GM21576 (cell line): ENCODE measurements at regions not wholly inside any gene's neighbourhood (a gene's known extent, or its start where the extent isn't known, plus 50 kb on each side); places are given as distances from the start of the nearest gene placed in this dataset.
"Not testable (repeated sequence)": the region's sequence is repeated elsewhere in the genome, so short reads cannot be mapped to it uniquely, and the experiment has no call there.

Experiments
- ATAC-seq: cut with Tn5 transposase; IDR thresholded peaks from one replicate; pipeline ENCODE4 v1.9.1; 2021; ENCODE audit warnings: mild to moderate bottlenecking, moderate library complexity; ENCODE audit not compliant: unreplicated experiment

DNA sequence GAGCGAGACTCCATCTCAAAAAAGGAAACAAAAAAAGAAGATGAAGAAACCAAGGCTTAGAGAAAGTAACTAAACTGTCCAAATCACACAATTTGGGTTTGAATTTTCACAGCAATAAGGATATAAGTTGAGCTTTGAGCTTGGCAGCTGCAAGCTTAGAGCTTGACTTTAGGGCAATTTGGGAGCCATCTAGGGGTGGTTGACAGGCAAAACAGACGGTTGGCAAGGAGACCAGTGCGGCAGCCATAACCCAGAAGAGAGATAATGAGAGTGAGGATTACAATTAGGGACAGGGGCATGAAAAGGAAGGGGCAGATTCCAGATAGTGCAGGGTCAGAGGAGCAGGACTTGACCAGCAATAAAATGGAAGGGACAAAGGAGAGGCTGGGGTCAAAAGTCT is 382.2 kb upstream of the HNRNPA3 start:
- no peak for ATAC-seq

GRCh38 chr2:176832086-176832485 is 380.5 kb upstream of the HNRNPA3 start:
- ATAC-seq = no peak

GRCh38 chr2:176833671-176834070 is 378.9 kb upstream of the HNRNPA3 start:
- no peak for ATAC-seq

- no peak for ATAC-seq
Measured at GRCh38 chr2:176834226-176834625, 378.4 kb upstream of the HNRNPA3 start.

- ATAC-seq = no peak
Measured at GRCh38 chr2:176843208-176843607, 369.4 kb upstream of the HNRNPA3 start.

DNA sequence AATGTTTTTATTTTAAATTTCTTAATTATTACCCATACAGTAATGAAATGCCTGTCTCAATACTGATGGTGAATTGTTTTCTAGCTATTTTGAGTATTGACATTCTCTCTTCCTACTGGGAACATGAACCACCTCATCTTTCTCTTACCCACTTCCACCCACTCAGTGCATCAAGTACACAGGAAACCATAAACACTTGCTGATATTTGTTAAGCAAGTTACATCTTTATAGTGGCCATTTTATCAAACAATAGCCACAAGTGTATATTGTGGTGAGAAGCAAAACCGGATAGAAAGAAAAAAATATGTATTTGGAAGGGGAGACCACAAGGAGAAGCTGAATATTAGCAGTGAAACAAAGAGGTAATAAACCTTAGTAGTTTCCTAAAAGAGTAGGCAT is 368.1 kb upstream of the HNRNPA3 start:
- ATAC-seq = no peak

GRCh38 chr2:176845718-176846117 is 366.9 kb upstream of the HNRNPA3 start:
- no peak for ATAC-seq

DNA sequence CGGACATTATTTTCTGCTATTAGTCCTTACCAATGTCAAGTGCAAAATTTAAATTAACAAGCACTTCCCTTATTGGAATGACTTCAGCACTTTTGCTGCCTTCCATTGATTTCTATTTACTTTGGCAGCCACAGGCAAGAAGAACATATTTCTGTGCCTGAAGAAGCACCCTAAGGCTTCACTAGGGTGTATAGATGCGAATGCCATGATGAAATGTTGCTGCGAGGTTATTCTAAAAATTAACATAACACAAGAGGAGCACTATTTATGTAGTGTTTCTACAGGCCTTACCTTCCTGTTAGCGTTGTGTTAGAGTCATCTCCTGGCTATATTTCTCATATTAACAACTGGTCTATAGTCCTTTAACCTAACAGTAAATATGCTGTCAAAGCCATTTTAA is 365.0 kb upstream of the HNRNPA3 start:
- ATAC-seq = no peak

GRCh38 chr2:176848844-176849243 is 363.8 kb upstream of the HNRNPA3 start:
- ATAC-seq = no peak

- no peak for ATAC-seq
Measured at GRCh38 chr2:176851200-176851888, 361.2 kb upstream of the HNRNPA3 start.

DNA sequence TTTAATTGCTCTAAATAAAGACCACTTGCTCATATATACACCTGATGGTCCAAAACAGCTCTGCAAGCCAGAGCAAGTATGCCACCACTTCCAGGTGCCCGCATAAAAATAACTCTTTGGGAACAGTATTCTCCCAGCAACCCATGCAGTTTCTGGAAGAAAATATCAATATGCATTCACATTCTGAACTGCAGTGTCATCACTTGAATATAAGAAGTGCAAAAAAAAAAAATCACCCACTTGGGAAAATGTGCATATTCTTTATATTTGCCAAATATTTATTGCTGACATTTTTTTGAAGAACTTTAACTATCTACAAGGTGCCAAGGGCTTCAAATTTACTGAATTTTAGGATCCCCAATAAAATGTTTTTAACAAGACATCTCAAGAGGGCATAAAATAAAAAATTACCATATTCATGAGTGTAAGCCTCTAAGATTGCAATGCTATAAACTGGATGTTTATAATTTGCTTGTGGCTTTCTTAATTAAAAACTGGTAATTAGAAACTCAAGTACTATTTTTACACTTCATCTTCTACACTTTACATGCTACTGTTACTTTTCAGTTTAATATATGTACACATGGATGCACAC is 360.6 kb upstream of the HNRNPA3 start:
- ATAC-seq = no peak

- ATAC-seq = no peak
Measured at GRCh38 chr2:176852667-176853066, 359.9 kb upstream of the HNRNPA3 start.

- ATAC-seq = no peak
Measured at GRCh38 chr2:176854062-176854461, 358.5 kb upstream of the HNRNPA3 start.

DNA sequence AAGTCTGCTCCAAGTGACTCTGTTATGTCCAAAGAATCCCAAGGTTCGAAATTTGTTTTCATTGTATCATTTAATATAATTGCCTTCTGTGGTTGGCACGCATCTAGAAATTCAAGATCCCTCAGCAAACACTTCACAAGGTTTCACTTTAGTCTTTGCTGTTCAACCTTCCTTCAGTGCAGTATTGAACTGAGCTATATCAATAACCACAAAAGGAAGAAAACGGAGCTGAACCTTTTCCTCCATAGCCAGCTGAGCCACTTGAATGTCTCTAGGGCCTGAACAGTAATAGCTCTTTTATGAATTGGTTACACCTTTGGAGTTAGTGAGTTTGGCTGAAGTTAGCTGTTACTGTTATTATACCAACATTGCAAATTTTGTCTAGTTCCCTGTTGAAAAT is 357.7 kb upstream of the HNRNPA3 start:
- no peak for ATAC-seq

DNA sequence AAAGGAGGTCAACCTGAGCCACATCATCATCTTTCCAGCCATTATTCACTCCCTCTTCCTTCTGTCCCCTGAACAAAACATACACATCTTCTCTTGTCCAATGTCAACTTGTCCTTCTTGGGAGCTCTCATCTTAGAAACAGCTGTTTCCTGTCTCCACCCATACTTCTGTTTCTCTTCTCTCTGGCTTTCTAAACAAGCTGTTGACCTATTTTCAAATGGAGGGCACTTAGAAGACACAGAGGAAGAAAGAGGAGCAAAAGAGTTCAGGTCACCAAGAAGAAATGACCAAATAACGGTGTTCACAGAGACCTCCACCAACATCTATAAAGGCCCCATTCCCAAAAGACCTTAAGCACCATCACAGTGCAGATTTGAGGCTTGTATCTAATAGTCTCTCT is 355.9 kb upstream of the HNRNPA3 start:
- no peak for ATAC-seq

DNA sequence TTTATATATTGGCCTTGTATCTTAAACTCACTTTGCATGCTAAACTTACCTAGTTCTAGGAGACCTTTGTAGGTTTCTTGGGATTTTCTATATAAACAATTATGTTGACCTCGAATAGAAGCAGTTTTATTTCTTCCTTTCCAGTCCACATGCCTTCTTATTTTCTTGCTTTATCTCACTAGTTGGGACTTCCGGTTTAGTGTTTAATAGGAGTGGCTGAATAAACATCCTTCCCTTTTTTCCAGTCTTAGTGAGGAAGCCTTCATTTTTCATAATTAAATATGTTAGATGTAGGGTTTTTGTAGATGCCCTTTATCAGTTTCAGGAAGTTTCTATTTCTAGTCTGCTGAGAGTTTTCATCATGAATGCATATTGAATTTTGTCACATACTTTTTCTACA is 347.3 kb upstream of the HNRNPA3 start:
- ATAC-seq = no peak

- ATAC-seq = no peak
Measured at GRCh38 chr2:176872406-176872805, 340.2 kb upstream of the HNRNPA3 start.

DNA sequence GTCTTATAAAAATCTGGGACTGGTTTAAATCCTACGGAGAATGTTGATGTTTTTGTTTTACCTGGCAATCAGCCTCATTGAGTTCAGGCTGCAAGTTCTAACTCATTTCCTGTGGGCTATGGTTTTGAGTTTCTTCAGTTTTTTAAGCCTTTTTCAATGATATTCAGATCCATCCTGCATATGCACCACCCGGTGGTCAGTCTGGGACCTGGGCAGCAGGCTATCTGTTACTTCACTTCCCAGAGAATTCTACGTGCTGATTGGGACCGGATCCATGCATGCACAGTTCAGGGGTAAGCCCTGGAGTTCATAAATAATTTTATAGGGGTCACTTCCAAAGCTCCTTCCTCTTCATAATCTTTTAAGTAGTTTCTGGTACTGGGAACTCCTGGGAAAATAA is 339.2 kb upstream of the HNRNPA3 start:
- ATAC-seq = no peak

GRCh38 chr2:176876493-176877103 is 336.0 kb upstream of the HNRNPA3 start:
- ATAC-seq = no peak

- ATAC-seq = no peak
Measured at GRCh38 chr2:176879426-176879995, 333.1 kb upstream of the HNRNPA3 start.

DNA sequence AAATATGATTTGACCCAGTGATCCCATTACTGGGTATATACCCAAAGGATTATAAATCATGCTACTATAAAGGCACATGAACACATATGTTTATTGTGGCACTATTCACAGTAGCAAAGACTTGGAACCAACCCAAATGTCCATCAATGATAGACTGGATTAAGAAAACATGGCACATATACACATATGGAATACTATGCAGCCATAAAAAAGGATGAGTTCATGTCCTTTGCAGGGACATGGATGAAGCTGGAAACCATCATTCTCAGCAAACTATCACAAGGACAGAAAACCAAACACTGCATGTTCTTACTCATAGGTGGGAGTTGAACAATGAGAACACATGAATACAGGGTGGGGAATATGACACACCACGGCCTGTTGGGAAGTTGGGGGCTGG is 330.5 kb upstream of the HNRNPA3 start:
- not testable (repeated sequence) for ATAC-seq

DNA sequence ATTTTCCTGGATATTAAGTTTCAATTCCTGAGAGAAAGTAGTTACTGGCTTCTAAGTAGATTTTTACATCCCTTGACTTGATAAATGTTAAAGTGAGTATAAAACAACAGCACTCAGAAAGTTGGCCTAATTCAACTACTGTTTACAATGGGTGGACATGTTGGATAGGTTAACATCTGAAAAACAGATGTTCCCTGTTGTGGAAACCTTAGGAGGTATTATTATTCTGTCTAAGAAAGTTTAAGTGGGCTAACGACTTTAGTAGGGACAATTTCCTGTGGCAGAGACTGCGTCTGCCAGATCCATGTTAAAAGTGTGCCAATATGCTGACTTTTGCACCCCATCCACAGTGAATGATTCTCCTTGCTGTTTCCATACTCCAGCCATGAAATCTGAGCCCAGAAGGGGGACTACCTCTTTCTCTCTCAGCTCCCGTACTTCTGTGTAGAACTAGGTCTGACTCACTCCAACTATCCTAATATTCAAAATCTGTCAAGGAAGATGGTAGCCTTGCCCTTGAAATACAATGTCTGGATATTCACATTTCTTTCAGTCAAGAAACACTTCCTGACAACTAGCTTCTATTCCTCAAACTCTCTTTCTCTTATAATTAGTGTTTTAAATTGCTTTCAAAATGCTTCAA is 327.5 kb upstream of the HNRNPA3 start:
- no peak for ATAC-seq
